SK-N-SH (cell line): ENCODE measurements at regions not wholly inside any gene's neighbourhood (a gene's known extent, or its start where the extent isn't known, plus 50 kb on each side); places are given as distances from the start of the nearest gene placed in this dataset.

ENCODE experiments used
- CTCF ChIA-PET: fragments of 300-600, 350-600 bp; formaldehyde crosslinking; extraction: SDS; loops from one replicate; lab custom pipeline; 2021; lab: Yijun Ruan, JAX
- POLR2A ChIA-PET: fragments of 350-600 bp; sonication (Branson Sonifier 250); formaldehyde crosslinking; extraction: SDS; loops from one replicate; lab custom pipeline; 2020; ENCODE audit warnings: antibody characterized with exemption, inconsistent platforms; lab: Yijun Ruan, JAX
- DNase-seq: peaks from one replicate; pipeline ENCODE4 v3.0.0; 2012
- H2AFZ ChIP-seq: fragments of 200-600 bp; sonication (generic); 2 replicates; pipeline ENCODE4 v1.8.1; 2016; ENCODE audit warnings: antibody characterized with exemption, mild to moderate bottlenecking, low read depth
- H3F3A ChIP-seq: fragments of 200-600 bp; sonication (generic); replicated peaks from 2 replicates; pipeline ENCODE3; 2016; ENCODE audit warnings: antibody characterized with exemption, mild to moderate bottlenecking; ENCODE audit not compliant: insufficient read depth
- H3K27ac ChIP-seq, 2 experiments: fragments of 200-500 bp in 1 of 2; fragments of 200-600 bp in 1 of 2; sonication (Bioruptor generic) in 1 of 2; sonication (generic), shearing (Covaris generic) in 1 of 2; 2 replicates each; pipeline versions ENCODE4 v1.5.1 to v1.6.1; 2014 to 2016; ENCODE audit warnings: low read depth in 2 of 2, inconsistent platforms in 1 of 2, low read length in 1 of 2, mild to moderate bottlenecking in 1 of 2, mixed read lengths in 1 of 2
- H3K27me3 ChIP-seq: fragments of 200-600 bp; sonication (generic), shearing (Covaris generic); 2 replicates; pipeline ENCODE4 v1.6.1; 2016; ENCODE audit warnings: mixed run types; ENCODE audit not compliant: insufficient read depth
- H3K36me3 ChIP-seq, 2 experiments: fragments of 200-500 bp in 1 of 2; fragments of 200-600 bp in 1 of 2; sonication (Bioruptor generic) in 1 of 2; sonication (generic) in 1 of 2; replicated peaks in 1 of 2; 2 replicates each; pipeline versions ENCODE3 to v1.5.1; 2014 to 2016; ENCODE audit warnings: low read length in 1 of 2, mild to moderate bottlenecking in 1 of 2; ENCODE audit not compliant: insufficient read depth in 2 of 2, control insufficient read depth in 1 of 2
- H3K4me1 ChIP-seq, 2 experiments: fragments of 200-500 bp in 1 of 2; fragments of 200-600 bp in 1 of 2; sonication (Bioruptor generic) in 1 of 2; sonication (generic), shearing (Covaris generic) in 1 of 2; 2 replicates each; pipeline versions ENCODE4 v1.5.1 to v1.6.1; 2014 to 2016; ENCODE audit warnings: low read depth in 1 of 2, low read length in 1 of 2, mixed run types in 1 of 2; ENCODE audit not compliant: insufficient read depth in 2 of 2, control insufficient read depth in 1 of 2
- H3K4me2 ChIP-seq: fragments of 200-600 bp; sonication (generic), shearing (Covaris generic); 2 replicates; pipeline ENCODE4 v1.6.1; 2017; ENCODE audit warnings: mixed run types
- H3K4me3 ChIP-seq, 2 experiments: fragments of 200-500 bp in 1 of 2; fragments of 200-600 bp in 1 of 2; sonication (Bioruptor generic) in 1 of 2; sonication (generic), shearing (Covaris generic) in 1 of 2; 2 replicates each; pipeline versions ENCODE4 v1.5.1 to v1.8.1; 2014 to 2016; ENCODE audit warnings: low read depth in 2 of 2, inconsistent platforms in 1 of 2, low read length in 1 of 2, mild to moderate bottlenecking in 1 of 2, mixed read lengths in 1 of 2, moderate library complexity in 1 of 2
- H3K79me2 ChIP-seq: fragments of 200-600 bp; sonication (generic); 2 replicates; pipeline ENCODE4 v1.8.1; 2017; ENCODE audit warnings: mild to moderate bottlenecking; ENCODE audit not compliant: insufficient read depth
- H3K9ac ChIP-seq: fragments of 200-600 bp; sonication (generic); 2 replicates; pipeline ENCODE4 v1.6.1; 2017; ENCODE audit warnings: mixed run types
- H3K9me2 ChIP-seq: fragments of 200-600 bp; sonication (generic); 2 replicates; pipeline ENCODE4 v1.6.1; 2017; ENCODE audit warnings: mixed run types
- H3K9me3 ChIP-seq: fragments of 200-600 bp; sonication (generic); 2 replicates; pipeline ENCODE4 v1.6.1; 2017; ENCODE audit warnings: mixed run types, mild to moderate bottlenecking, moderate library complexity
- H4K20me1 ChIP-seq: fragments of 200-600 bp; sonication (generic); 2 replicates; pipeline ENCODE4 v1.6.1; 2017; ENCODE audit warnings: mild to moderate bottlenecking, mixed run types; ENCODE audit not compliant: insufficient read depth
- ELF1 ChIP-seq: IDR thresholded peaks from 2 replicates; pipeline ENCODE4 v1.4.0; 2012
- EZH2phosphoT487 ChIP-seq: fragments of 200-600 bp; sonication (generic); IDR thresholded peaks from 2 replicates; pipeline ENCODE4 v1.6.1; 2017; ENCODE audit warnings: low read depth, mixed run types, mild to moderate bottlenecking, antibody characterized with exemption, moderate library complexity, borderline replicate concordance
- JUND ChIP-seq: IDR thresholded peaks from 2 replicates; pipeline ENCODE4 v1.4.0; 2012
- MXI1 ChIP-seq: IDR thresholded peaks from 2 replicates; pipeline ENCODE4 v1.6.1; 2012; ENCODE audit warnings: mild to moderate bottlenecking, low read depth, low read length, improper control_type of control experiment
- NFIC ChIP-seq: IDR thresholded peaks from 2 replicates; pipeline ENCODE4 v1.4.0; 2012; ENCODE audit warnings: borderline replicate concordance
- PBX3 ChIP-seq: IDR thresholded peaks from 2 replicates; pipeline ENCODE4; 2012
- POLR2AphosphoS5 ChIP-seq: IDR thresholded peaks from 2 replicates; pipeline ENCODE4 v1.6.1; 2012; ENCODE audit warnings: low read depth, low read length
- RCOR1 ChIP-seq: fragments of 150-350 bp; IDR thresholded peaks from 2 replicates; pipeline ENCODE4 v1.6.1; 2017; ENCODE audit warnings: antibody characterized with exemption, low read length
- RFX5 ChIP-seq: IDR thresholded peaks from 2 replicates; pipeline ENCODE4 v1.6.1; 2012; ENCODE audit warnings: mild to moderate bottlenecking, improper control_type of control experiment, low read length
- RXRA ChIP-seq: IDR thresholded peaks from 2 replicates; pipeline ENCODE4 v1.4.0; 2012; ENCODE audit warnings: low read depth, mild to moderate bottlenecking, borderline replicate concordance
- SIN3A ChIP-seq: IDR thresholded peaks from 2 replicates; pipeline ENCODE4 v1.6.1; 2012; ENCODE audit warnings: low read depth, mild to moderate bottlenecking, low read length, moderate library complexity, borderline replicate concordance
- USF1 ChIP-seq: IDR thresholded peaks from 2 replicates; pipeline ENCODE4 v1.4.0; 2012; ENCODE audit warnings: low read depth, borderline replicate concordance
- ZBTB33 ChIP-seq: IDR thresholded peaks from 2 replicates; pipeline ENCODE4 v1.4.0; 2012; ENCODE audit warnings: low read depth, borderline replicate concordance
- WGBS: methylation state at CpG from one replicate; pipeline ENCODE4 v1.1.6; 2017; ENCODE audit warnings: low lambda C conversion rate; 5-methylcytosine and 5-hydroxymethylcytosine counted together

- POLR2A ChIA-PET: no interaction called here
- CTCF ChIA-PET: no interaction called here
These were observed 135.0 kb downstream of the NCOR2 start for GRCh38 chr12:124432376-124432775.

GRCh38 chr12:124431971-124432370 is 135.4 kb downstream of the NCOR2 start:
- WGBS: 98% methylated on average over 8 of the region's 8 CpGs
- ChIA-PET CTCF (no interaction called here), POLR2A (no interaction called here)
- Histone ChIP-seq H3F3A (no peaks in the 10 kb centered on the region), H2AFZ (no peak overlapping the region), H3K9me2 (no peaks in the 10 kb centered on the region), H3K9me3 (no peaks in the 10 kb centered on the region), H3K27ac (peak overlapping the region in 1 of 2 experiments; percentile 12; a peak in 1 of 4 replicates), H3K4me2 (no peak overlapping the region), H3K9ac (no peak overlapping the region), H3K4me3 (no peak overlapping the region), H3K79me2 (no peaks in the 10 kb centered on the region), H4K20me1 (no peaks in the 10 kb centered on the region), H3K36me3 (peaks cover 8 to 21% of the 10 kb centered on the region in 2 experiments), H3K4me1 (peaks cover 11 to 77% of the 10 kb centered on the region in 2 experiments; a peak in 2 of 4 replicates), H3K27me3 (no peaks in the 10 kb centered on the region)
- DNase-seq: no peak
- TF ChIP-seq RXRA (no peak), PBX3 (no peak), POLR2AphosphoS5 (no peak), SIN3A (no peak), EZH2phosphoT487 (no peak), ELF1 (no peak), MXI1 (no peak), RCOR1 (no peak), USF1 (no peak), RFX5 (no peak), ZBTB33 (no peak), JUND (no peak)

More at GRCh38 chr12:124432376-124432775, 135.0 kb downstream of the NCOR2 start:
- H3K27me3 ChIP-seq: no peaks in the 10 kb centered on the region
- no peaks in the 10 kb centered on the region for H3F3A ChIP-seq
- no peak for DNase-seq
- peaks cover 8 to 20% of the 10 kb centered on the region in 2 experiments for H3K36me3 ChIP-seq
- no peak overlapping the region for H3K4me2 ChIP-seq
- no peaks in the 10 kb centered on the region for H3K9me2 ChIP-seq
- peaks cover 11 to 73% of the 10 kb centered on the region in 2 experiments; a peak in 2 of 4 replicates for H3K4me1 ChIP-seq
- H3K9me3 ChIP-seq: no peaks in the 10 kb centered on the region
- H2AFZ ChIP-seq: no peak overlapping the region
- H4K20me1 ChIP-seq: no peaks in the 10 kb centered on the region
- WGBS: no CpG with 5 or more reads among the region's 8 CpGs
- no peak for TF ChIP-seq NFIC
- no peak overlapping the region for H3K9ac ChIP-seq
- H3K79me2 ChIP-seq: no peaks in the 10 kb centered on the region
- peak overlapping the region in 1 of 2 experiments; percentile 12; a peak in 1 of 4 replicates for H3K27ac ChIP-seq
- H3K4me3 ChIP-seq: no peak overlapping the region
